SK-N-SH (cell line): ENCODE measurements at regions not wholly inside any gene's neighbourhood (a gene's known extent, or its start where the extent isn't known, plus 50 kb on each side); places are given as distances from the start of the nearest gene placed in this dataset.

Experiments used
- CHD2 ChIP-seq: fragments of 150-350 bp; IDR thresholded peaks from 2 replicates; pipeline ENCODE4 v1.6.1; 2018; ENCODE audit warnings: low read length; ENCODE audit not compliant: partially characterized antibody
- CTCF ChIP-seq: fragments of 200-600 bp; sonication (generic); IDR thresholded peaks from 2 replicates; pipeline ENCODE4 v1.6.1; 2017; ENCODE audit warnings: antibody characterized with exemption, mild to moderate bottlenecking, moderate library complexity
- EP300 ChIP-seq, 2 experiments: IDR thresholded peaks; 2 replicates each; pipeline versions ENCODE4 v1.4.0 to v1.6.1; 2012; ENCODE audit warnings: borderline replicate concordance in 1 of 2, low read depth in 1 of 2, low read length in 1 of 2
- EZH2phosphoT487 ChIP-seq: fragments of 200-600 bp; sonication (generic); IDR thresholded peaks from 2 replicates; pipeline ENCODE4 v1.6.1; 2017; ENCODE audit warnings: low read depth, mixed run types, mild to moderate bottlenecking, antibody characterized with exemption, moderate library complexity, borderline replicate concordance
- MEF2A ChIP-seq: IDR thresholded peaks from 2 replicates; pipeline ENCODE4 v1.4.0; 2012; ENCODE audit warnings: low read depth, borderline replicate concordance
- PBX3 ChIP-seq: IDR thresholded peaks from 2 replicates; pipeline ENCODE4; 2012
- POLR2AphosphoS5 ChIP-seq: IDR thresholded peaks from 2 replicates; pipeline ENCODE4 v1.6.1; 2012; ENCODE audit warnings: low read depth, low read length
- REST ChIP-seq: IDR thresholded peaks from 2 replicates; pipeline ENCODE4 v1.6.1; 2012; ENCODE audit warnings: mild to moderate bottlenecking, low read depth, low read length, moderate library complexity
- RFX5 ChIP-seq: IDR thresholded peaks from 2 replicates; pipeline ENCODE4 v1.6.1; 2012; ENCODE audit warnings: mild to moderate bottlenecking, improper control_type of control experiment, low read length
- RXRA ChIP-seq: IDR thresholded peaks from 2 replicates; pipeline ENCODE4 v1.4.0; 2012; ENCODE audit warnings: low read depth, mild to moderate bottlenecking, borderline replicate concordance
- YY1 ChIP-seq: IDR thresholded peaks from 2 replicates; pipeline ENCODE4 v1.4.0; 2012; ENCODE audit warnings: low read depth, mild to moderate bottlenecking

GRCh38 chr1:240705579-240705978 lies 93.6 kb upstream of the GREM2 start:
- no peak for TF ChIP-seq RFX5
- no peak for TF ChIP-seq REST
- TF ChIP-seq CHD2: no peak
- no peak for TF ChIP-seq YY1
- TF ChIP-seq CTCF: no peak
- no peak for TF ChIP-seq POLR2AphosphoS5
- no peak for TF ChIP-seq EP300 (IDR thresholded peaks at IDR 0.05; ENCODE audit: borderline replicate concordance in 1 of 2, low read depth in 1 of 2, low read length in 1 of 2)
- no peak for TF ChIP-seq PBX3
- no peak for TF ChIP-seq MEF2A
- TF ChIP-seq RXRA: no peak
- TF ChIP-seq EZH2phosphoT487: no peak
